ENCODE measurements at regions not wholly inside any gene's neighbourhood (a gene's known extent, or its start where the extent isn't known, plus 50 kb on each side); places are given as distances from the start of the nearest gene placed in this dataset.

DNA sequence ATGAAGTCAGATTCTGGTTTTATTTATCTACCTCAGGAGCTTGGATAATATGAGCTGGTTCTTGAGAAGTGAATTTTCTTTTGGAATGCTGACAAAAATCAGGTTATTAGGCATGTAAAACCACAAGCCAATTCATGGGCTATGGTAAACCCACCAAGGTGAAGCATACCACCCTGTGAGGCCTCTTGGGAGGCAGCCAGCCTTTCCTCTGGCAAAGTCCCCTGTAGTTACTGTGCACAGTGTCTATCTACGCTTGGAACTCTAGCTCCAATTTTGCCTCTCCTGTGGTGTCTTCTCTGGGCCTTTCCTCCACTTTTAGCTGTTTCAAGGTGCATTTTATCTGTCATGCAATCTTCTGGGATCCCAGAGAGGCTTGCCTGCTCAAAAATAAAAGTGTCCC is 242.7 kb upstream of the ZSWIM2 start:
- no peak overlapping the region for H3K4me3 ChIP-seq (ENCODE audit: low read depth, low read length, poor library complexity, severe bottlenecking)
- no peaks in the 10 kb centered on the region for H3K9me3 ChIP-seq (ENCODE audit: low read length)
- no peak overlapping the region for H2AFZ ChIP-seq (ENCODE audit: low read length)
- no peaks in the 10 kb centered on the region for H3K79me2 ChIP-seq (ENCODE audit: insufficient read depth, low read length)
- no peaks in the 10 kb centered on the region for H3K9me2 ChIP-seq (ENCODE audit: low read depth, low read length)
- H3K27me3 ChIP-seq (ENCODE audit: insufficient read depth, low read length), result no peaks in the 10 kb centered on the region
- H3K36me3 ChIP-seq (ENCODE audit: insufficient read depth, low read length), result no peaks in the 10 kb centered on the region
- H3K4me1 ChIP-seq (ENCODE audit: insufficient read depth, low read length, severe bottlenecking), result no peaks in the 10 kb centered on the region
- H3K4me2 ChIP-seq (ENCODE audit: low read length), result no peak overlapping the region
- H4K20me1 ChIP-seq (ENCODE audit: insufficient read depth, low read length), result no peaks in the 10 kb centered on the region
- H3K27ac ChIP-seq (ENCODE audit: low read depth, low read length, poor library complexity, severe bottlenecking), result no peak overlapping the region
- no peak overlapping the region for H3K9ac ChIP-seq (ENCODE audit: low read length)
- TF ChIP-seq, protein P1, sequence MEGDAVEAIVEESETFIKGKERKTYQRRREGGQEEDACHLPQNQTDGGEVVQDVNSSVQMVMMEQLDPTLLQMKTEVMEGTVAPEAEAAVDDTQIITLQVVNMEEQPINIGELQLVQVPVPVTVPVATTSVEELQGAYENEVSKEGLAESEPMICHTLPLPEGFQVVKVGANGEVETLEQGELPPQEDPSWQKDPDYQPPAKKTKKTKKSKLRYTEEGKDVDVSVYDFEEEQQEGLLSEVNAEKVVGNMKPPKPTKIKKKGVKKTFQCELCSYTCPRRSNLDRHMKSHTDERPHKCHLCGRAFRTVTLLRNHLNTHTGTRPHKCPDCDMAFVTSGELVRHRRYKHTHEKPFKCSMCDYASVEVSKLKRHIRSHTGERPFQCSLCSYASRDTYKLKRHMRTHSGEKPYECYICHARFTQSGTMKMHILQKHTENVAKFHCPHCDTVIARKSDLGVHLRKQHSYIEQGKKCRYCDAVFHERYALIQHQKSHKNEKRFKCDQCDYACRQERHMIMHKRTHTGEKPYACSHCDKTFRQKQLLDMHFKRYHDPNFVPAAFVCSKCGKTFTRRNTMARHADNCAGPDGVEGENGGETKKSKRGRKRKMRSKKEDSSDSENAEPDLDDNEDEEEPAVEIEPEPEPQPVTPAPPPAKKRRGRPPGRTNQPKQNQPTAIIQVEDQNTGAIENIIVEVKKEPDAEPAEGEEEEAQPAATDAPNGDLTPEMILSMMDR (IDR thresholded peaks at IDR 0.05; ENCODE audit: low read length), result no peak
- TF ChIP-seq EZH2 (IDR thresholded peaks at IDR 0.05; ENCODE audit: borderline replicate concordance, low read length), result no peak
- no peaks in the 10 kb centered on the region for H3F3A ChIP-seq (ENCODE audit: insufficient read depth, low read length)

DNA sequence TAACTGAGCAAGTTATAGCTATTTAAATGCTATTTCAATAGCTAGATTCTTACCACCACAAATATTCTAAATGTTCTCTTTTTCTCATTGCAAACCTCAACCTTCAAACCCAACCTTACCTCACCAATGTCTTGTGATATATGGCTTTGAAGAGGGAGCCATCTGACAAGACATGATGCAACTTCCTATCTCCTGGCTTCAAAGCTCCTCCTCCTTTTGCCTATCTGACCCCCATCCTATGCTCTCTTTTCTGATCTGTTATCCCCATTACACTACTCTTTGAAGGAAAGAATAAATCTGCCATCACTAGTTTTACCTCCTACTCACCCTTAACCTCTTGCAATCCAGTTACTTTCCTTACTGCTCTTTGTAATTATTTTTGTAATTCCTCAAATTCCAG is 235.6 kb upstream of the ZSWIM2 start:
- Histone ChIP-seq H3K79me2 (ENCODE audit: insufficient read depth, low read length) (no peaks in the 10 kb centered on the region), H3F3A (ENCODE audit: insufficient read depth, low read length) (no peaks in the 10 kb centered on the region), H3K27me3 (ENCODE audit: insufficient read depth, low read length) (no peaks in the 10 kb centered on the region), H2AFZ (ENCODE audit: low read length) (no peak overlapping the region), H3K9me3 (ENCODE audit: low read length) (no peaks in the 10 kb centered on the region), H3K27ac (ENCODE audit: low read depth, low read length, poor library complexity, severe bottlenecking) (no peak overlapping the region), H3K9ac (ENCODE audit: low read length) (no peak overlapping the region), H3K4me3 (ENCODE audit: low read depth, low read length, poor library complexity, severe bottlenecking) (no peak overlapping the region), H3K9me2 (ENCODE audit: low read depth, low read length) (no peaks in the 10 kb centered on the region), H3K4me2 (ENCODE audit: low read length) (no peak overlapping the region), H3K36me3 (ENCODE audit: insufficient read depth, low read length) (no peaks in the 10 kb centered on the region), H3K4me1 (ENCODE audit: insufficient read depth, low read length, severe bottlenecking) (no peaks in the 10 kb centered on the region), H4K20me1 (ENCODE audit: insufficient read depth, low read length) (no peaks in the 10 kb centered on the region)
- TF ChIP-seq, protein P1 (IDR thresholded peaks at IDR 0.05; ENCODE audit: low read length), result no peak
- no peak for TF ChIP-seq EZH2 (IDR thresholded peaks at IDR 0.05; ENCODE audit: borderline replicate concordance, low read length)

DNA sequence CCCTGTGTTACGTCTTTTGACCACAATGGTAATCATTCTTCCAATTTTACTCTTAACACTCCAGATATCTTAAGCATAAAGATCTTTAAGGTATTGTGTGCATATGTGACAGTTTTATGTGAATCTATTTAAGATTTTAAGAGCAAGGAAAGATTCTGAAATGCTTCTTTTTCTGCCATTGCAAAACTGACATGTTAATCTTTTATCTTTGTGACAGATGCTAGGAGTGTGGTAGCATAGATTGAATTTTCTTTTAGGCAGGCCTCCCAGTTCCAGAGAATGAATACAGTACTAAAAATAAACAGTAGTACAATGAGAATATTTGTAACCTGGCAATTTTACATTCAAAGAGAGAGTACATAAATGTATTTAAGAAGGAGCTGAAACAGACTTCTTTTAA is 232.5 kb upstream of the ZSWIM2 start:
- H3K27me3 ChIP-seq (ENCODE audit: insufficient read depth, low read length), result no peaks in the 10 kb centered on the region
- H3K9ac ChIP-seq (ENCODE audit: low read length), result no peak overlapping the region
- no peaks in the 10 kb centered on the region for H3K9me2 ChIP-seq (ENCODE audit: low read depth, low read length)
- H3K9me3 ChIP-seq (ENCODE audit: low read length), result no peaks in the 10 kb centered on the region
- H3F3A ChIP-seq (ENCODE audit: insufficient read depth, low read length), result no peaks in the 10 kb centered on the region
- no peak overlapping the region for H2AFZ ChIP-seq (ENCODE audit: low read length)
- H3K4me1 ChIP-seq (ENCODE audit: insufficient read depth, low read length, severe bottlenecking), result no peaks in the 10 kb centered on the region
- H4K20me1 ChIP-seq (ENCODE audit: insufficient read depth, low read length), result no peaks in the 10 kb centered on the region
- H3K27ac ChIP-seq (ENCODE audit: low read depth, low read length, poor library complexity, severe bottlenecking), result no peak overlapping the region
- no peaks in the 10 kb centered on the region for H3K36me3 ChIP-seq (ENCODE audit: insufficient read depth, low read length)
- TF ChIP-seq, protein P1 (IDR thresholded peaks at IDR 0.05; ENCODE audit: low read length), result no peak
- TF ChIP-seq EZH2 (IDR thresholded peaks at IDR 0.05; ENCODE audit: borderline replicate concordance, low read length), result no peak
- H3K4me2 ChIP-seq (ENCODE audit: low read length), result no peak overlapping the region
- H3K4me3 ChIP-seq (ENCODE audit: low read depth, low read length, poor library complexity, severe bottlenecking), result no peak overlapping the region
- no peaks in the 10 kb centered on the region for H3K79me2 ChIP-seq (ENCODE audit: insufficient read depth, low read length)
